NCI-H446 (cell line): ENCODE measurements at regions not wholly inside any gene's neighbourhood (a gene's known extent, or its start where the extent isn't known, plus 50 kb on each side); places are given as distances from the start of the nearest gene placed in this dataset.

ENCODE experiments used
- DNase-seq, 2 experiments: peaks; one replicate each; lab custom pipeline; 2025; lab: John Stamatoyannopoulos, UW

DNA sequence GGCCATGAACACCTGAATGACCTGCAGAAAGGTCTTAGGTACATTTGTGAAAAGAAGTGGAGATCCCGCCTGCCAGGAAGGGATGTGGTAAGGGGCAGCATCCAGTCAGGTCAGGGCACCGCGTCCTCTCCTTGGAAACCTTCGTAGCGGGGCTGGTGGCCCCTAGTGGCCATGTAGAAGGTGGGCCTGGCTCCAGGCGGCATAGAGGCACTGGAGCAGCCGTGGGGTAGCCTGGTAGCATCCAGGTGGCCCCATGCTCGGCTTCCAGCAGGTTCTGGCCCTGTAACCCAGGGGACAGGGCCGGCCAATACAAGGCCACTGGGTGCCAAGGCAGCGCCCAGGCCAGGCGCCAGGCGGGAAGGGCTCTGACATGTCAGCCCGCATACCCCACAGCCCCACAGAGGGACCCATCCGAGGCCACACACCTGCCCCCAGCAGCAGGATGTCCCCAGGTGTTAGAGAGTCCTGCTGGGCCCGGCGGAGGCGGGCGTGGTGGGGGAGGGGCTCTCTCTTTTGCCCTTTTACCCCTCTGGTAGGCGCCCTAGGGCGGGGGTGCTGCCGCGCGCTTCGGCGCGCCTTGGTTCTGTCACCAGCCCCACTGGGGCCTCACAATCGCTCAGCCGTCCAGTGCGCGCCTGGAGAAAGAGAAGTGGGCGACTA is 58.3 kb upstream of the SPATA31E1 start:
- no peak for DNase-seq

DNA sequence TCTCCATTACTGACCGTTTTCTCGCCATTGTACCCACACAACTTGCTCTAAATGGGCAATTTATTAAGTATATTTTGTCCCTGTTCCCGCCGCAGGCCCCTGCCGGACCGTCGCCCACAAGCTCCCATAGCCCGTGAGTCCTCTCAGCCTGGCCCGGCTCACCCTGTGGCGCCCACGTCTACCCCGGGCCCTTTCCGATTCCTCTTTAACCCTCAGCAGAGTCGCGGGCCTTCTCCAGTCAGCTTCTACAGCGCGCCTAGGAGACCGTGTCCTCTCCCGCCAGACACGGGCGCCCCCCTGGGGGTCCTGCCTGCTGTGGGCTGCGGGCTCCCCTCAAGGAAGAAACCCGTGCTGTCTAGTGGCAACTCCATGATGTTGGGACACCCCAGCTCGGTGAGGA is 57.8 kb upstream of the SPATA31E1 start:
- DNase-seq: no peak

DNA sequence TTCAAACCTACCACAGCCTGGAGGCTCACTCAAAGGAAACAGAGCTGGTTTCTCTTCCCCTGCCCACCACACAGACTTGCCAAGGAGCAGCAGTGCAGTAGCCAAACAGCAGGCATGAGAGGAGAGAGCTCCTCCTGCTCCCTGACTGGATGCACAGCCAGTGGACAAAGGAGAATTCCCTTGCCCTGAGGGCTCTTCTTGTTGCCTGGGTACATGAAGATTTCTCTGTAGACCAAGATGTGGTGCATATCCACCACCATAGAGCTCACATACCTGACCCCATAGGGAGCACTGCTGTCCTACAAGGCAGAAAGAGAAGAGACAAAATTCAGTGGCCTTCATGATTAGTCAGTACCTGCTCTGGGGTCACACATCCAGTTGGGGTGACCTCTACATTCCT is 56.3 kb upstream of the SPATA31E1 start:
- no peak for DNase-seq

DNA sequence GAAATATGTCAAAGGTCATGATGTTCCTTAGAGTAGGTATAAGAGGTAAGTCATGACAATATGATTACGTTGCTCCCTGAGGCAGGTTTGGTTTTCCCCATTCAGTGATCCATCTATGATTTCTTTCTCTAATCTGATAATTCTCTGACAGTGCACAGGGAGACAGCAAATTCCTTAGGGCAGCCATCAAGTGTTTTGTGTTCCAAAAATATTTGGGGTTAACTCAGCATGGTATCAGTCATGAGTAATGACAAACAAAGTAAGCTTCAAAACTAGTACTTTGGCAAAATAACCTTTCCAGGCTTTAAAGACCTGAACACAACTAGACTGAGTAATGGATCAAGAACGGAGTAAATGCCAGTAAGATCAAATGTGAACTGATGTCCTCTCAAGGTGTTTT is 55.3 kb upstream of the SPATA31E1 start:
- no peak for DNase-seq

DNA sequence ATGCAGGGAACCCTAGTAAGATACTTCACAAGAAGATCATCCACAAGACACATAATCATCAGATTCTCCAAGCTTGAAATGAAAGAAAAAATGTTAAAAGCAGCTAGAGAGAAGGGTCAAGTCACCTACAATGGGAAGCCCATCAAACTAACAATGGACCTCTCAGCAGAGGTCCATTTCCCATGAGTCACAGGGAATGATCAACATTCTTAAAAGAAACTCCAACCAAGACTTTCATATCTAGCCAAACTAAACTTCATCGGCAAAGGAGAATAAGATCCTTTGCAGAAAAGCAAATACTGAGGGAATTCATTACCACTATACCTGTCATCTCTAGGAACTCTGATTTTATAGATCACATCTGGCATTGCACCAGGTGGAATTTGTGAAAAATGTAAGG is 52.9 kb upstream of the SPATA31E1 start:
- DNase-seq: no peak

DNA sequence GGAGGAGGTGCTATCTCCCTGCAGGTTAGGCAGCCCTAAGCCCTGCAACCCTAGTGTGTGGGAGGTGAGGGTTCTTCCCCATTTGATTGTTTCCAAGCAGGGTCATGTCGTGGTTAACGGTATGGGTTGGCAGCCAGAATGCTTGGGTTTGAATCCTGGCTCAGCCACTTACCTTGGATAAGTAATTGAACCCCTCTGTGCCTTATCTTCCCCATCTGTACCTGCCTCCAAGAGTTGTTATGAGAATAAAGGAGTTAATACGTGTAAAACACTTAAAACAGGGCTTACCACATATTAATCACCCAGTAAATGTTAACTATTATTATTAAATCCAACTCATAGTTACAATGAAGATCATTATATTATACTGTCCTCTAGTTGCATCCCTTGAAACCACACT is 52.2 kb upstream of the SPATA31E1 start:
- DNase-seq: no peak

DNA sequence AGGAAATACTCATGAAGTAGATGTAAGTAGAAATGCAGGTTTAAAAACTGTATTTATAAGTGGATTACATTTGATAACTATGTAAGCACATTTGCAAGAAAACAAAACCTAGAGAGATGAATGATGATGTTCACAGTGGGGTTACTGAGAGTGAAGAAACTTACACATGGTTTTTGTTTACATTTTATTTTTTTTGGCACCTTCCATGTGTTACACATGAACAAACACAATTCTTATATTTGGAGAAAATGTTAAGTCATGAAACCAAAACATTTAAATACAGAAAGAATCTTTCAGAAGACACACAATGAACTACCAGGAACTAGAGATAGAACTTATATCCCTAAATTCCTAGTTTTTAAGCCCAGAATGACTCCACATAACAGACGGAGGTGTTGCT is 51.5 kb upstream of the SPATA31E1 start:
- DNase-seq: no peak
